DOHH2 (cell line): ENCODE measurements at regions not wholly inside any gene's neighbourhood (a gene's known extent, or its start where the extent isn't known, plus 50 kb on each side); places are given as distances from the start of the nearest gene placed in this dataset.
A peak's percentile ranks its signal among the peaks of the same experiment; 100 is the strongest.
"Not testable (repeated sequence)": the region's sequence is repeated elsewhere in the genome, so short reads cannot be mapped to it uniquely, and the experiment has no call there.

Source experiments
- EZH2phosphoT487 ChIP-seq: fragments of 200-600 bp; sonication (generic); IDR thresholded peaks from 2 replicates; pipeline ENCODE4 v1.6.1; 2017; ENCODE audit warnings: borderline replicate concordance, mild to moderate bottlenecking, antibody characterized with exemption, low read length, moderate library complexity, mixed read lengths
- TF ChIP-seq, protein P1 (sequence below): fragments of 200-600 bp; sonication (generic); IDR thresholded peaks from one replicate; pipeline ENCODE4 v1.5.1; 2014; ENCODE audit warnings: antibody characterized with exemption, mild to moderate bottlenecking, low read depth, low read length; ENCODE audit not compliant: poor library complexity, severe bottlenecking

DNA sequence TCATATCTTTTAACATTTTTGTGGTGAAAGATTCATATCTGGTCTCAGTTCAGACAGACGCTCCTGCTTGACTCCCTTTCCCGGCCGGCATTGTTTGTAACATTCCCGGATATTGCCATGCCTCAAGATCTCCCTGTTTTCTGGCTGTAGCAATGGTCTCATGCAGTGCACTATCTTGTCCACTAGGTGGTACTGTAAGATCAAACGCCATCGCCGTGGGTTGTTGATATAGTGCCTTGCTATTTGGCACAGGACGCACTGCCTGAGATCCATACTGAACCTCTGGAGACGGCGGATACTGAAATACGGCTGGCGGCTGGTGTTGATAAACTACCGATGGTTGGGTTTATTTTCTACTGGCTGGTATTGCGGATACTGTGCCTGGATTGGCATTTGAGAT lies 218.6 kb downstream of the ADRA2C start:
- not testable (repeated sequence) for TF ChIP-seq EZH2phosphoT487
- TF ChIP-seq, protein P1, sequence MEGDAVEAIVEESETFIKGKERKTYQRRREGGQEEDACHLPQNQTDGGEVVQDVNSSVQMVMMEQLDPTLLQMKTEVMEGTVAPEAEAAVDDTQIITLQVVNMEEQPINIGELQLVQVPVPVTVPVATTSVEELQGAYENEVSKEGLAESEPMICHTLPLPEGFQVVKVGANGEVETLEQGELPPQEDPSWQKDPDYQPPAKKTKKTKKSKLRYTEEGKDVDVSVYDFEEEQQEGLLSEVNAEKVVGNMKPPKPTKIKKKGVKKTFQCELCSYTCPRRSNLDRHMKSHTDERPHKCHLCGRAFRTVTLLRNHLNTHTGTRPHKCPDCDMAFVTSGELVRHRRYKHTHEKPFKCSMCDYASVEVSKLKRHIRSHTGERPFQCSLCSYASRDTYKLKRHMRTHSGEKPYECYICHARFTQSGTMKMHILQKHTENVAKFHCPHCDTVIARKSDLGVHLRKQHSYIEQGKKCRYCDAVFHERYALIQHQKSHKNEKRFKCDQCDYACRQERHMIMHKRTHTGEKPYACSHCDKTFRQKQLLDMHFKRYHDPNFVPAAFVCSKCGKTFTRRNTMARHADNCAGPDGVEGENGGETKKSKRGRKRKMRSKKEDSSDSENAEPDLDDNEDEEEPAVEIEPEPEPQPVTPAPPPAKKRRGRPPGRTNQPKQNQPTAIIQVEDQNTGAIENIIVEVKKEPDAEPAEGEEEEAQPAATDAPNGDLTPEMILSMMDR = peak; percentile 13
